H1 (cell line): ENCODE measurements at regions not wholly inside any gene's neighbourhood (a gene's known extent, or its start where the extent isn't known, plus 50 kb on each side); places are given as distances from the start of the nearest gene placed in this dataset.

ENCODE experiments used
- CTCF ChIA-PET: fragments of 300-600 bp; sonication (Branson Sonifier 250); formaldehyde crosslinking; loops from one replicate; lab custom pipeline; 2021; ENCODE audit not compliant: partially characterized antibody; lab: Charles Lee
- POLR2A ChIA-PET: fragments of 300-600 bp; sonication (Branson Sonifier 250); formaldehyde crosslinking; loops from one replicate; lab custom pipeline; 2021; ENCODE audit warnings: inconsistent platforms; ENCODE audit not compliant: partially characterized antibody; lab: Charles Lee
- DNase-seq, 2 experiments: peaks; one replicate each; pipeline versions ENCODE4 v3.0.0 to v3.0.0-alpha.2; 2010 to 2022; ENCODE audit warnings: low spot score in 2 of 2, low read depth in 1 of 2, mixed read lengths in 1 of 2
- FAIRE-seq: peaks from 2 replicates; lab custom pipeline; 2011; peaks lifted over from hg19 to GRCh38; lab: Jason Lieb, UNC
- H2AFZ ChIP-seq: 2 replicates; pipeline ENCODE4 v1.8.1; 2012; ENCODE audit warnings: low read length, inconsistent platforms
- H2AK5ac ChIP-seq: 2 replicates; pipeline ENCODE4 v1.6.1; 2013; ENCODE audit warnings: low read depth, low read length
- H2BK120ac ChIP-seq: replicated peaks from 2 replicates; pipeline ENCODE3; 2013; ENCODE audit warnings: low read depth, low read length, inconsistent platforms
- H2BK12ac ChIP-seq: 2 replicates; pipeline ENCODE4 v1.6.1; 2013; ENCODE audit warnings: low read depth, low read length
- H2BK15ac ChIP-seq: 2 replicates; pipeline ENCODE4 v1.6.1; 2013; ENCODE audit warnings: low read length
- H2BK20ac ChIP-seq: 2 replicates; pipeline ENCODE4 v1.6.1; 2013; ENCODE audit warnings: low read length
- H2BK5ac ChIP-seq: 2 replicates; pipeline ENCODE4 v1.6.1; 2013; ENCODE audit warnings: low read depth, low read length
- H3K14ac ChIP-seq: 2 replicates; pipeline ENCODE4 v1.6.1; 2013; ENCODE audit warnings: inconsistent platforms; ENCODE audit not compliant: insufficient read length
- H3K18ac ChIP-seq: 2 replicates; pipeline ENCODE4 v1.6.1; 2013; ENCODE audit warnings: low read length; ENCODE audit errors: extremely low read depth
- H3K23ac ChIP-seq: 2 replicates; pipeline ENCODE4 v1.6.1; 2013; ENCODE audit warnings: inconsistent platforms; ENCODE audit not compliant: insufficient read length
- H3K23me2 ChIP-seq: 2 replicates; pipeline ENCODE4 v1.6.1; 2013; ENCODE audit warnings: low read depth, low read length
- H3K27ac ChIP-seq: 2 replicates; pipeline ENCODE4 v1.6.1; 2011; ENCODE audit warnings: low read depth, low read length, inconsistent platforms
- H3K27me3 ChIP-seq, 4 experiments: replicated peaks in 1 of 4; 1 replicate in 1 of 4; 2 replicates in 3 of 4; pipeline versions ENCODE4 v1.6.1 to v1.8.1; 2011 to 2013; ENCODE audit warnings: low read length in 3 of 4, mild to moderate bottlenecking in 3 of 4, inconsistent platforms in 2 of 4, mixed read lengths in 2 of 4, moderate library complexity in 1 of 4; ENCODE audit not compliant: control insufficient read depth in 3 of 4, insufficient read depth in 3 of 4; ENCODE audit errors: extremely low read depth in 1 of 4
- H3K36me3 ChIP-seq, 4 experiments: 2 replicates each; pipeline versions ENCODE4 v1.6.1 to v1.8.1; 2011 to 2013; ENCODE audit warnings: mild to moderate bottlenecking in 4 of 4, low read length in 3 of 4, moderate library complexity in 2 of 4, control low read depth in 1 of 4, inconsistent platforms in 1 of 4; ENCODE audit not compliant: insufficient read depth in 4 of 4, control insufficient read depth in 2 of 4
- H3K4ac ChIP-seq: replicated peaks from 2 replicates; pipeline ENCODE3; 2013; ENCODE audit warnings: low read length, low read depth, mixed read lengths, inconsistent platforms; ENCODE audit not compliant: insufficient read length
- H3K4me1 ChIP-seq, 4 experiments: replicated peaks in 1 of 4; 1 replicate in 1 of 4; 2 replicates in 3 of 4; pipeline versions ENCODE4 v1.6.1 to v1.8.1; 2011 to 2013; ENCODE audit warnings: low read length in 3 of 4, inconsistent platforms in 2 of 4, mixed read lengths in 1 of 4; ENCODE audit not compliant: insufficient read depth in 4 of 4, control insufficient read depth in 3 of 4
- H3K4me2 ChIP-seq, 2 experiments: 2 replicates each; pipeline versions ENCODE4 v1.6.1 to v1.8.1; 2011 to 2013; ENCODE audit warnings: low read depth in 2 of 2, low read length in 2 of 2, control low read depth in 1 of 2, inconsistent platforms in 1 of 2, mild to moderate bottlenecking in 1 of 2; ENCODE audit not compliant: insufficient read depth in 1 of 2
- H3K4me3 ChIP-seq, 4 experiments: fragments of 200-600, 300-600 bp in 1 of 4; sonication (generic), shearing (Covaris generic), sonication (Bioruptor Twin) in 1 of 4; 2 replicates each; pipeline versions ENCODE4 v1.5.1 to v1.8.1; 2011 to 2016; ENCODE audit warnings: low read length in 4 of 4, low read depth in 3 of 4, control low read depth in 2 of 4, inconsistent platforms in 2 of 4, mild to moderate bottlenecking in 2 of 4, mixed read lengths in 1 of 4, moderate library complexity in 1 of 4; ENCODE audit not compliant: insufficient read depth in 2 of 4; ENCODE audit errors: extremely low read depth in 1 of 4
- H3K56ac ChIP-seq: replicated peaks from 2 replicates; pipeline ENCODE3; 2013; ENCODE audit warnings: low read depth, mild to moderate bottlenecking, mixed read lengths, low read length, inconsistent platforms; ENCODE audit not compliant: insufficient read length
- H3K79me1 ChIP-seq: 2 replicates; pipeline ENCODE4 v1.6.1; 2013; ENCODE audit warnings: low read depth, low read length, control low read depth
- H3K79me2 ChIP-seq, 2 experiments: 2 replicates each; pipeline versions ENCODE4 v1.6.1 to v1.8.1; 2012 to 2013; ENCODE audit warnings: low read length in 2 of 2, mild to moderate bottlenecking in 2 of 2, inconsistent platforms in 1 of 2; ENCODE audit not compliant: insufficient read depth in 2 of 2, control insufficient read depth in 1 of 2
- H3K9ac ChIP-seq, 4 experiments: replicated peaks in 1 of 4; 1 replicate in 1 of 4; 2 replicates in 3 of 4; pipeline versions ENCODE4 v1.6.1 to v1.8.1; 2011 to 2013; ENCODE audit warnings: low read depth in 3 of 4, low read length in 3 of 4, control low read depth in 2 of 4, mild to moderate bottlenecking in 2 of 4, moderate library complexity in 2 of 4, inconsistent platforms in 1 of 4; ENCODE audit errors: extremely low read depth in 1 of 4
- H3K9me3 ChIP-seq, 2 experiments: 2 replicates each; pipeline versions ENCODE4 v1.6.1 to v1.8.1; 2012 to 2013; ENCODE audit warnings: mild to moderate bottlenecking in 2 of 2, moderate library complexity in 2 of 2, control low read depth in 1 of 2, inconsistent platforms in 1 of 2, low read depth in 1 of 2, low read length in 1 of 2, mixed read lengths in 1 of 2; ENCODE audit not compliant: insufficient read depth in 2 of 2
- H4K20me1 ChIP-seq, 2 experiments: replicated peaks in 1 of 2; 2 replicates each; pipeline versions ENCODE3 to v1.8.1; 2011 to 2013; ENCODE audit warnings: inconsistent platforms in 2 of 2, low read length in 2 of 2, mild to moderate bottlenecking in 1 of 2; ENCODE audit not compliant: insufficient read depth in 2 of 2, control insufficient read depth in 1 of 2
- H4K5ac ChIP-seq: 2 replicates; pipeline ENCODE4 v1.6.1; 2013; ENCODE audit warnings: low read length, low read depth, mixed read lengths, inconsistent platforms; ENCODE audit not compliant: insufficient read length
- H4K8ac ChIP-seq: 2 replicates; pipeline ENCODE4 v1.8.0; 2013; ENCODE audit warnings: mild to moderate bottlenecking, moderate library complexity, low read length, inconsistent platforms; ENCODE audit not compliant: insufficient read depth; ENCODE audit errors: extremely low read depth
- H4K91ac ChIP-seq: replicated peaks from 2 replicates; pipeline ENCODE3; 2013; ENCODE audit warnings: low read length, mixed read lengths, inconsistent platforms; ENCODE audit not compliant: insufficient read length
- BACH1 ChIP-seq: IDR thresholded peaks from 2 replicates; pipeline ENCODE4 v1.6.1; 2012; ENCODE audit warnings: low read length, improper control_type of control experiment
- CBX5 ChIP-seq: fragments of 300-800, 300-1000 bp; sonication (generic); IDR thresholded peaks from 2 replicates; pipeline ENCODE4 v1.7.1; 2016; ENCODE audit warnings: antibody characterized with exemption, low read length, low read depth
- JUN ChIP-seq: IDR thresholded peaks from 2 replicates; pipeline ENCODE4 v1.6.1; 2011; ENCODE audit warnings: low read depth, mild to moderate bottlenecking, improper control_type of control experiment, low read length
- JUND ChIP-seq: IDR thresholded peaks from 2 replicates; pipeline ENCODE4 v1.6.1; 2011; ENCODE audit warnings: mild to moderate bottlenecking, improper control_type of control experiment, low read length
- SIRT6 ChIP-seq: IDR thresholded peaks from one replicate; pipeline ENCODE4 v1.7.1; 2012; ENCODE audit warnings: low read length, inconsistent platforms
- SP2 ChIP-seq: IDR thresholded peaks from 2 replicates; pipeline ENCODE4 v1.6.1; 2012; ENCODE audit warnings: mild to moderate bottlenecking, low read length, inconsistent platforms
- USF2 ChIP-seq: IDR thresholded peaks from 2 replicates; pipeline ENCODE4 v1.6.1; 2011; ENCODE audit warnings: low read length, improper control_type of control experiment
- WGBS, 2 experiments: shearing (Covaris generic) in 1 of 2; methylation state at CpG; one replicate each; pipeline versions ENCODE4 v1.1.6 to v1.1.7; 2013 to 2015; ENCODE audit warnings: low lambda C conversion rate in 2 of 2, mixed read lengths in 2 of 2, inconsistent platforms in 1 of 2, low coverage in 1 of 2, missing lambda C conversion rate in 1 of 2; ENCODE audit not compliant: insufficient replicate concordance in 2 of 2, insufficient coverage in 1 of 2, insufficient read length in 1 of 2; ENCODE audit errors: extremely low coverage in 1 of 2, missing lambda C conversion rate in 1 of 2; 5-methylcytosine and 5-hydroxymethylcytosine counted together
- TF ChIP-seq, protein P1 (sequence below): IDR thresholded peaks from 2 replicates; pipeline ENCODE4 v1.6.1; 2012; ENCODE audit warnings: low read length, inconsistent platforms

GRCh38 chr13:47511647-47512046, 489.4 kb downstream of the SUCLA2 start:
- Histone ChIP-seq H3K18ac (no peak overlapping the region), H4K5ac (no peak overlapping the region), H3K27ac (no peak overlapping the region), H2BK5ac (no peak overlapping the region), H2BK20ac (no peak overlapping the region), H3K4ac (no peak overlapping the region), H4K91ac (no peak overlapping the region), H3K4me1 (no peaks in the 10 kb centered on the region), H2BK120ac (no peak overlapping the region), H3K79me2 (no peaks in the 10 kb centered on the region), H3K23me2 (no peaks in the 10 kb centered on the region), H3K27me3 (no peaks in the 10 kb centered on the region), H3K4me2 (no peak overlapping the region), H2AFZ (no peak overlapping the region), H2BK15ac (no peak overlapping the region), H3K9me3 (0 out of 4 replicates have a peak, but pooled peaks cover 0 to 2% of the 10 kb centered on the region in 2 experiments), H2BK12ac (no peak overlapping the region), H3K14ac (no peak overlapping the region), H3K36me3 (no peaks in the 10 kb centered on the region), H3K4me3 (no peak overlapping the region), H3K9ac (no peak overlapping the region), H4K20me1 (no peaks in the 10 kb centered on the region), H2AK5ac (no peak overlapping the region), H3K56ac (no peak overlapping the region), H4K8ac (no peak overlapping the region), H3K23ac (no peak overlapping the region), H3K79me1 (no peaks in the 10 kb centered on the region)
- ChIA-PET CTCF (interaction anchor here (0.6 to 1.3 kb wide), 2 partner anchors 11 to 931 kb away, joined by 3 to 4 read pairs; no protein-coding TSS in a partner anchor), POLR2A (no interaction called here)
- no peak for FAIRE-seq
- TF ChIP-seq, protein P1, sequence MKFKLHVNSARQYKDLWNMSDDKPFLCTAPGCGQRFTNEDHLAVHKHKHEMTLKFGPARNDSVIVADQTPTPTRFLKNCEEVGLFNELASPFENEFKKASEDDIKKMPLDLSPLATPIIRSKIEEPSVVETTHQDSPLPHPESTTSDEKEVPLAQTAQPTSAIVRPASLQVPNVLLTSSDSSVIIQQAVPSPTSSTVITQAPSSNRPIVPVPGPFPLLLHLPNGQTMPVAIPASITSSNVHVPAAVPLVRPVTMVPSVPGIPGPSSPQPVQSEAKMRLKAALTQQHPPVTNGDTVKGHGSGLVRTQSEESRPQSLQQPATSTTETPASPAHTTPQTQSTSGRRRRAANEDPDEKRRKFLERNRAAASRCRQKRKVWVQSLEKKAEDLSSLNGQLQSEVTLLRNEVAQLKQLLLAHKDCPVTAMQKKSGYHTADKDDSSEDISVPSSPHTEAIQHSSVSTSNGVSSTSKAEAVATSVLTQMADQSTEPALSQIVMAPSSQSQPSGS: no peak
- no peak for TF ChIP-seq CBX5
- TF ChIP-seq JUND: no peak
- no peak for TF ChIP-seq USF2
- TF ChIP-seq SIRT6: no peak
- TF ChIP-seq JUN: no peak
- TF ChIP-seq BACH1: no peak
- TF ChIP-seq SP2: no peak
- 83% methylated on average over 1 of the region's 1 CpG; no CpG with 5 or more reads in 1 of the 2 experiments for WGBS, 2 experiments
- no peak for DNase-seq
